IPS-18c (cell line): ENCODE measurements at regions not wholly inside any gene's neighbourhood (a gene's known extent, or its start where the extent isn't known, plus 50 kb on each side); places are given as distances from the start of the nearest gene placed in this dataset.
"Not testable (repeated sequence)": the region's sequence is repeated elsewhere in the genome, so short reads cannot be mapped to it uniquely, and the experiment has no call there.

Experiments
- H3K4me3 ChIP-seq: 2 replicates; pipeline ENCODE4 v1.7.0; 2013; ENCODE audit warnings: low read depth, mild to moderate bottlenecking, low read length, moderate library complexity; ENCODE audit not compliant: insufficient read depth
- H3K9me3 ChIP-seq: one replicate; pipeline ENCODE4 v1.6.1; 2013; ENCODE audit warnings: mild to moderate bottlenecking, low read length, moderate library complexity; ENCODE audit not compliant: control insufficient read depth, insufficient read depth

DNA sequence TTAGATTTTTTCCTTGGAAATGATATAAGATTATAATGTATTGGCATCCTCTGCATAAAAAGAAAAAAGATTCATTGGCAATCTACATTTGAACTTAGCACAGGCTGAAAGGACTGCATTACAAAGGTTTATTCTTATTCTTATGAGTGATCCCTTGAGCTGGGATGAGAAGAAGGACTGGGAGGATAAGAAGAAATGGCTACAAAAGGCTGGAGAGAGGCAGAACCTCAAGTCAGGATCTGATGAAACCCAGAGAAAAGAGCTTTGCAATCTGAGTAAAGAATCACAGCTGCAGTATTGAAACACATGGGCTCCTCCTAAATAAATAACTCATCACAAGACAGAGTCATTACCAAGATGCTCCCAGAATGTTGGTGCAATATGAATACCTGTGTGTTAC, 1635.4 kb upstream of the FLRT2 start:
- H3K9me3 ChIP-seq = no peaks in the 10 kb centered on the region
- H3K4me3 ChIP-seq = no peak overlapping the region

- not testable (repeated sequence) for H3K4me3 ChIP-seq, H3K9me3 ChIP-seq
These were observed 1631.4 kb upstream of the FLRT2 start for GRCh38 chr14:83898558-83898957.

- no peaks in the 10 kb centered on the region for H3K9me3 ChIP-seq
- H3K4me3 ChIP-seq = no peak overlapping the region
These were observed 1630.2 kb upstream of the FLRT2 start for GRCh38 chr14:83899706-83900105.

- H3K4me3 ChIP-seq = no peak overlapping the region
- H3K9me3 ChIP-seq = no peaks in the 10 kb centered on the region
These were observed 1624.8 kb upstream of the FLRT2 start for GRCh38 chr14:83905157-83905556.

DNA sequence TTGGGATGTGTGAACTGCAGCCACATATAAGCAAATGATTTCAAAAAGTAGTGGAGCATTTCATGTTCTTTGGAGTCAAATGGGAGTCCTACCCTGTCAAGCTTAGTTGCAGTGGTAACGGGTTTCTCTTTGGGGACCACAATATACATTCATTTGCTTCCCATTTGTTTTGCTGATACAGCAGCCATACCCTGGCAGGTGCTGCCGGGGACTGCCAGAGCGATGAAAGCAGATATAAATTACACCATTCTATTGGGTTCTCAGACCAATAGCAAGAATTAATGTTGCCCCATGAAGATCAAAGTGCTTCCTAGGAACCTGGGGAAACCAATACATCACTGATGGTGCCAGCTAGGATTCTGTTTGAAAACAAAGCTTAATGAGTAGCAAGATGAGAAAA, 1621.5 kb upstream of the FLRT2 start:
- Histone ChIP-seq H3K9me3 (no peaks in the 10 kb centered on the region), H3K4me3 (no peak overlapping the region)

DNA sequence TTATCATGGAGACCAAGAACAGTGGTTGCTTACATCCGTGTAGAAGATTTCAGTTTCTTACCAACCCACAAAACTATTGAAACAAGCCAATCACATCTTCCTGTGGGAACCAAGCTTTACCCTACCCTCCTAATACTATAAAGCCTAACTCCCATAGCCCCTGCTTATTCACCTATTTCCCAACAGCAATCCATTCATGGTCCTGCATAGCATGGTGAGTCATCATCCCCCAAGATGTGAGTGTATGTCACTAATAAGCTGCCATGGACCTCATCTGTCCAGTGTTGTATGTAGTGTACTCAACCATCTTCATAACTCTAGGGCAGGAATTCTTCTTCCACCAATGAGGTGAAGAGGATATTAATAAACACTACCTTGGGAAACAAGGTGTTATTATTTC, 1620.4 kb upstream of the FLRT2 start:
- no peak overlapping the region for H3K4me3 ChIP-seq

GRCh38 chr14:83912032-83912642, 1617.8 kb upstream of the FLRT2 start:
- Histone ChIP-seq H3K4me3 (no peak overlapping the region), H3K9me3 (no peaks in the 10 kb centered on the region)

More for the DNA sequence above, 1620.4 kb upstream of the FLRT2 start:
- no peaks in the 10 kb centered on the region for H3K9me3 ChIP-seq

GRCh38 chr14:83913476-83913875, 1616.5 kb upstream of the FLRT2 start:
- Histone ChIP-seq H3K4me3 (no peak overlapping the region), H3K9me3 (no peaks in the 10 kb centered on the region)

- Histone ChIP-seq H3K9me3 (no peaks in the 10 kb centered on the region), H3K4me3 (no peak overlapping the region)
These were observed 1611.4 kb upstream of the FLRT2 start for GRCh38 chr14:83918546-83918945.

- not testable (repeated sequence) for H3K9me3 ChIP-seq, H3K4me3 ChIP-seq
These were observed 1610.3 kb upstream of the FLRT2 start for GRCh38 chr14:83919675-83920074.

DNA sequence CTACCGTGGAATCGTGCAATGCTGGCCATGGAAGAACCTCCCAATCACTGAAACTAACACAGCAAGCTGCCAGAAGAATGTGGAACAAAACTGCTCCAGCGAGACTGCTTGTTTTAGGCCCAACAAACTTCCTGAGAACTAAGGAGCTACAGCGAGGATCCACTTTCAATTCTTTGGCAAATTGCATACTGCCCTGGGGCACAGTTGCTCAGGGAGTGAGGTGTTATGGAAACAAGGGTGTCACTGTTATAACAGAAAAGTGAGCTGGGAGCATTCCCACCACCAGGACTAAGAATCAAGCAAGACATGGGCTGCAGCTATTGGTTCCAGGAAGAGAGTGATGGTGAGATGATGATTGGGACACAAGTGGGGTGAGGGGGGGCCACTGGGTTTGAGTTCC, 1606.1 kb upstream of the FLRT2 start:
- Histone ChIP-seq H3K4me3 (no peak overlapping the region), H3K9me3 (no peaks in the 10 kb centered on the region)

GRCh38 chr14:83924259-83924658, 1605.7 kb upstream of the FLRT2 start:
- Histone ChIP-seq H3K9me3 (no peaks in the 10 kb centered on the region), H3K4me3 (no peak overlapping the region)

- no peaks in the 10 kb centered on the region for H3K9me3 ChIP-seq
These were observed 1589.7 kb upstream of the FLRT2 start for GRCh38 chr14:83940253-83940652.

DNA sequence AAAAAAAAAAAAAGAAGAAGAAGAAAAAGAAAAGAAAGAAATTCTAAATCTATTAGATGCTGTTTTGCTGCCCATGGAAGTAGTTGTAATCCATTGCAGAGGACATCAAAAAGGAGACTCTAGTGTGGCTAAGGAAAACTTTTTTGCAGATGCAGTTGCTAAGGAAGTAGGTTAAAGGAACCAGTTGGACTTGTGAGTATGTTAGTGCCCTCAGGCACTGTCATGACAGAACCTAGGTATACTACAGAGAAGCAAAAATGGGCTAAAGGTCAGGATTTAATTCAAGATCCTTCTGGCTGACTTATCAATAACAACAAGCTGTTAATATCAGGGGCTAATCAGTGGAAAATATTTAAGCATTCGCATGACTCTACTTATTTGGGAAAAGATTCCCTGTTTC, 1571.6 kb upstream of the FLRT2 start:
- H3K9me3 ChIP-seq = no peaks in the 10 kb centered on the region
- H3K4me3 ChIP-seq = no peak overlapping the region

More at GRCh38 chr14:83940253-83940652, 1589.7 kb upstream of the FLRT2 start:
- H3K4me3 ChIP-seq = no peak overlapping the region

DNA sequence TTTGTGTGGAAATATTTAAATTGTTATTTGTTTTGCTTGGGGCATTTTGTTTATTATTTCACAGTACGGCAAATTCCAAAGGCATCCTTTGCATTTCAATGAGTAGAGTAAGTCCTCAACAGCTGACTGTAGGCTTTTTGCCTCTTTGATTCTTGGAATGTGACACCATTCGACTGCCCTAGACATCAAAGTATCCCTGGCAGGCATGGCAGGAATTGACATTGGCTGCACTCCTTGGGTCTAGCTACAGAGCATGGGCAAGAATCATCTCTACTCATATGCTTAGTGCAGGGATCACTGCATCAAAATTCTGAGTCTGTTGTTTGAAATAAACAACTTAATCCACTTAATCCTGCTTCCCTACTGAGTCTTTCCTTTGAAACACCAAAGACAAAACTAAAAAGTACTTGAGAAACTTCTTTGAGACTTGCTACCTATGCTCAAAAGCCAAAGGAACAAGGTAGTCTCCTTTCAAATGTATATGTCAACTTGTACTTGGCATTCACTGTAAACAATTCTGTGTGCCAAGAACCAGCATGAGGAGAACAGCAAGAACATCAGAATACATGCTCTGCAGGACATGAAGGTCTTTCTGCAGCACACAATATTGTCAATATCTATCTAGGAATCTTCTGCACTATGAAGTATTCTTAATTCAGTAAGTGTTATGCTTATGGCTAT, 1569.0 kb upstream of the FLRT2 start:
- H3K9me3 ChIP-seq = no peaks in the 10 kb centered on the region
- no peak overlapping the region for H3K4me3 ChIP-seq

GRCh38 chr14:83969998-83970397, 1559.9 kb upstream of the FLRT2 start:
- H3K4me3 ChIP-seq = no peak overlapping the region
- no peaks in the 10 kb centered on the region for H3K9me3 ChIP-seq

DNA sequence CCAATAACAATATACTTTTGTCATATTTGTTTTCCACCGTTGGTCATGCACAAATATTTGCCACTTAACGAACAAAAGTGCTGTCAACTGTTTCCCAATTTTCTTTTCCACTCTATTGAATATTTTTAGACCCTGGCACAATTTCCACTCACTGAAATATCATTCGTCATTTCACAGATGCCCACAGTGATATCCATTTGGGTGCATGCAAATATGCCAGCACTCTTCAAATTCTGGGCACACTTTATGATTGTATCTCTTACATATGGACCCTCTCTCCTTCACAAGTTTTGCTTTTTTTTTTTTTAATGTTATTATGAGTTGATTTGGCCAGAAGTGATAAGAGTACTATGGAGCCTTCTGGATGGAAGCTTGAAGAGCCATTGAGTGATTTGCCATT, 1557.3 kb upstream of the FLRT2 start:
- H3K4me3 ChIP-seq = no peak overlapping the region

DNA sequence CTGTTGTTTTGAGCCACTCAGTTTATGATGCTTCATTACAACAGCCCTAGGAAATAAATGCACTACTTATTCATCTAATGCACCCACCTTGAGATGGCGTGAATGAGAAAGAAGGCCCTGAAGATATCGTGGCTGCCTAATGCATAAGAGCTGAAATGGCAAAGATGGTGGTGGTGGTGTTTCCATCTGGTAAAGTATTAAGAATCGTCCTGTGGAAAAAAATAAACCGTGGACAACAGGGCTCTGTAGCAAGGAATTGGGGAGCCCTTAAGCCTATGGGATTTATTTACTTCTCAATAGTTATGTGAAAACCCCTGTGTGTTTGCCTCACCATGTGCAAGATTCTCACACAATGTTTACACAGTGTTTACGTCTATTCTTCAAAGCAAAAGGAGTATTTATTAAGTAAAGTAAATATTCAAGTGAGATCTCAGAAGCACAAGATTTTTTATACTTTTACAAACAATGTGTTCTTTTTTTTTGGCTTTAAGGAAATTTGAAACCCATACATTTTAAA, 1555.2 kb upstream of the FLRT2 start:
- Histone ChIP-seq H3K4me3 (no peak overlapping the region), H3K9me3 (no peaks in the 10 kb centered on the region)

More for the DNA sequence above, 1557.3 kb upstream of the FLRT2 start:
- no peaks in the 10 kb centered on the region for H3K9me3 ChIP-seq

GRCh38 chr14:83975435-83975834, 1554.5 kb upstream of the FLRT2 start:
- Histone ChIP-seq H3K9me3 (no peaks in the 10 kb centered on the region), H3K4me3 (no peak overlapping the region)
